CD4-positive, alpha-beta T cell treated with Interleukin-1 beta for 1 hour (primary cell): ENCODE measurements at regions not wholly inside any gene's neighbourhood (a gene's known extent, or its start where the extent isn't known, plus 50 kb on each side); places are given as distances from the start of the nearest gene placed in this dataset.

Source experiments
- DNase-seq, 2 donors: peaks; one replicate each; pipeline ENCODE4 v3.0.0-alpha.2; 2020 to 2022

- no peak for DNase-seq
Measured at GRCh38 chr17:63349478-63350000, 96.6 kb downstream of the CYB561 start.

GRCh38 chr17:63350364-63350763 lies 95.7 kb downstream of the CYB561 start:
- no peak for DNase-seq

GRCh38 chr17:63354256-63354655 lies 91.8 kb downstream of the CYB561 start:
- DNase-seq, result no peak

- no peak for DNase-seq
Measured at GRCh38 chr17:63356337-63356757, 89.8 kb downstream of the CYB561 start.

GRCh38 chr17:63358111-63358839 lies 87.8 kb downstream of the CYB561 start:
- DNase-seq, result no peak

- no peak for DNase-seq
Measured at GRCh38 chr17:63358956-63359355, 87.2 kb downstream of the CYB561 start.

- no peak for DNase-seq
Measured at GRCh38 chr17:63361182-63361581, 84.9 kb downstream of the CYB561 start.

GRCh38 chr17:63362115-63362514 lies 84.0 kb downstream of the CYB561 start:
- no peak for DNase-seq

GRCh38 chr17:63364387-63364786 lies 81.7 kb downstream of the CYB561 start:
- DNase-seq, result no peak

GRCh38 chr17:63364944-63365343 lies 81.2 kb downstream of the CYB561 start:
- no peak for DNase-seq

- no peak for DNase-seq
Measured at GRCh38 chr17:63365366-63366240, 80.5 kb downstream of the CYB561 start.

GRCh38 chr17:63366241-63366566 lies 79.9 kb downstream of the CYB561 start:
- no peak for DNase-seq

GRCh38 chr17:63369233-63369632 lies 76.9 kb downstream of the CYB561 start:
- DNase-seq, result no peak

- DNase-seq, result no peak
Measured at GRCh38 chr17:63370696-63371095, 75.4 kb downstream of the CYB561 start.

GRCh38 chr17:63376949-63377348 lies 69.2 kb downstream of the CYB561 start:
- DNase-seq, result no peak

GRCh38 chr17:63378411-63379375 lies 67.4 kb downstream of the CYB561 start:
- no peak for DNase-seq

GRCh38 chr17:63379636-63380035 lies 66.5 kb downstream of the CYB561 start:
- no peak for DNase-seq

- no peak for DNase-seq
Measured at GRCh38 chr17:63381101-63381729, 64.9 kb downstream of the CYB561 start.

GRCh38 chr17:63382136-63382535 lies 64.0 kb downstream of the CYB561 start:
- DNase-seq, result no peak
